MM.1S (cell line): ENCODE measurements at regions not wholly inside any gene's neighbourhood (a gene's known extent, or its start where the extent isn't known, plus 50 kb on each side); places are given as distances from the start of the nearest gene placed in this dataset.

Source experiments
- DNase-seq: peaks from one replicate; pipeline ENCODE4 v3.0.0-alpha.2; 2015
- H2AFZ ChIP-seq: fragments of 300-600 bp; sonication (generic); 2 replicates; pipeline ENCODE4 v1.6.0; 2016; ENCODE audit warnings: antibody characterized with exemption, low read length
- H3F3A ChIP-seq: fragments of 300-600 bp; sonication (generic); 2 replicates; pipeline ENCODE4 v1.6.1; 2016; ENCODE audit warnings: mild to moderate bottlenecking, antibody characterized with exemption, low read length, moderate library complexity, mixed read lengths; ENCODE audit not compliant: insufficient read depth
- H3K27ac ChIP-seq: fragments of 300-600 bp; sonication (generic); 2 replicates; pipeline ENCODE4 v1.5.1; 2016; ENCODE audit warnings: mild to moderate bottlenecking, low read length
- H3K27me3 ChIP-seq: fragments of 300-600 bp; sonication (generic); replicated peaks from 2 replicates; pipeline ENCODE4 v1.6.0; 2016; ENCODE audit warnings: low read length; ENCODE audit not compliant: insufficient read depth
- H3K36me3 ChIP-seq: fragments of 300-600 bp; sonication (generic); replicated peaks from 2 replicates; pipeline ENCODE4 v1.6.1; 2016; ENCODE audit warnings: mild to moderate bottlenecking, low read length, mixed read lengths; ENCODE audit not compliant: insufficient read depth
- H3K4me1 ChIP-seq: fragments of 300-600 bp; sonication (generic); 2 replicates; pipeline ENCODE4 v1.6.1; 2016; ENCODE audit warnings: low read length, mixed read lengths
- H3K4me2 ChIP-seq: fragments of 300-600 bp; sonication (generic); 2 replicates; pipeline ENCODE4 v1.6.0; 2016; ENCODE audit warnings: low read depth, low read length
- H3K4me3 ChIP-seq: fragments of 300-600 bp; sonication (generic); 2 replicates; pipeline ENCODE4 v1.5.1; 2016; ENCODE audit warnings: low read length, mixed read lengths
- H3K79me2 ChIP-seq: fragments of 300-600 bp; sonication (generic); 2 replicates; pipeline ENCODE4 v1.6.1; 2016; ENCODE audit warnings: mixed run types, low read length, mixed read lengths
- H3K9ac ChIP-seq: fragments of 300-600 bp; sonication (generic); 2 replicates; pipeline ENCODE4 v1.6.1; 2016; ENCODE audit warnings: low read length, mixed read lengths
- H3K9me2 ChIP-seq: fragments of 300-600 bp; sonication (generic); replicated peaks from 2 replicates; pipeline ENCODE4 v1.6.1; 2016; ENCODE audit warnings: mild to moderate bottlenecking, low read length, mixed read lengths; ENCODE audit not compliant: insufficient read depth
- H3K9me3 ChIP-seq: fragments of 300-600 bp; sonication (generic); replicated peaks from 2 replicates; pipeline ENCODE4 v1.6.1; 2016; ENCODE audit warnings: mild to moderate bottlenecking, low read length, mixed read lengths; ENCODE audit not compliant: insufficient read depth
- H4K20me1 ChIP-seq: fragments of 300-600 bp; sonication (generic); 2 replicates; pipeline ENCODE4 v1.6.1; 2016; ENCODE audit warnings: mild to moderate bottlenecking, low read length, moderate library complexity, mixed read lengths; ENCODE audit not compliant: insufficient read depth
- CTCF ChIP-seq: fragments of 300-600 bp; sonication (generic); IDR thresholded peaks from 2 replicates; pipeline ENCODE4 v1.5.1; 2016; ENCODE audit warnings: antibody characterized with exemption, low read length, mixed read lengths
- EZH2 ChIP-seq: fragments of 300-600 bp; sonication (generic); optimal IDR thresholded peaks from 2 replicates; pipeline ENCODE3; 2017; ENCODE audit warnings: low read depth, mild to moderate bottlenecking, antibody characterized with exemption, low read length, mixed read lengths
- EZH2phosphoT487 ChIP-seq: fragments of 300-600 bp; sonication (generic); IDR thresholded peaks from 2 replicates; pipeline ENCODE4 v1.6.1; 2018; ENCODE audit warnings: antibody characterized with exemption, low read length

GRCh38 chr10:75329190-75329745 lies 72.3 kb downstream of the ZNF503 start:
- Histone ChIP-seq H3K9ac (no peak overlapping the region), H3K27me3 (no peaks in the 10 kb centered on the region)

GRCh38 chr10:75326306-75326705 lies 75.3 kb downstream of the ZNF503 start:
- Histone ChIP-seq H3K36me3 (no peaks in the 10 kb centered on the region), H3K79me2 (no peaks in the 10 kb centered on the region), H3F3A (no peaks in the 10 kb centered on the region), H3K9me3 (no peaks in the 10 kb centered on the region), H2AFZ (no peak overlapping the region), H3K4me3 (no peak overlapping the region), H3K9ac (no peak overlapping the region), H3K4me2 (no peak overlapping the region), H3K4me1 (no peaks in the 10 kb centered on the region), H4K20me1 (no peaks in the 10 kb centered on the region), H3K9me2 (no peaks in the 10 kb centered on the region), H3K27ac (no peak overlapping the region), H3K27me3 (no peaks in the 10 kb centered on the region)
- DNase-seq, result no peak
- TF ChIP-seq EZH2phosphoT487, result no peak
- TF ChIP-seq CTCF, result no peak
- TF ChIP-seq EZH2, result no peak

More at GRCh38 chr10:75329190-75329745, 72.3 kb downstream of the ZNF503 start:
- DNase-seq, result no peak
- Histone ChIP-seq H3F3A (no peaks in the 10 kb centered on the region), H3K36me3 (no peaks in the 10 kb centered on the region), H3K27ac (no peak overlapping the region), H3K4me3 (no peak overlapping the region), H3K4me2 (no peak overlapping the region), H4K20me1 (no peaks in the 10 kb centered on the region), H3K9me2 (no peaks in the 10 kb centered on the region), H3K79me2 (no peaks in the 10 kb centered on the region), H3K4me1 (no peaks in the 10 kb centered on the region), H3K9me3 (no peaks in the 10 kb centered on the region), H2AFZ (no peak overlapping the region)
- TF ChIP-seq CTCF (no peak), EZH2phosphoT487 (no peak), EZH2 (no peak)

- DNase-seq, result no peak
- no peaks in the 10 kb centered on the region for H3K36me3 ChIP-seq
- no peak overlapping the region for H3K4me3 ChIP-seq
- no peaks in the 10 kb centered on the region for H4K20me1 ChIP-seq
- TF ChIP-seq EZH2phosphoT487 (no peak), CTCF (no peak), EZH2 (no peak)
- H3K4me1 ChIP-seq, result no peaks in the 10 kb centered on the region
- no peaks in the 10 kb centered on the region for H3F3A ChIP-seq
- no peak overlapping the region for H2AFZ ChIP-seq
- no peaks in the 10 kb centered on the region for H3K9me2 ChIP-seq
- H3K27me3 ChIP-seq, result no peaks in the 10 kb centered on the region
- H3K79me2 ChIP-seq, result no peaks in the 10 kb centered on the region
- H3K9ac ChIP-seq, result no peak overlapping the region
- no peak overlapping the region for H3K27ac ChIP-seq
- H3K4me2 ChIP-seq, result no peak overlapping the region
- H3K9me3 ChIP-seq, result no peaks in the 10 kb centered on the region
Observed at GRCh38 chr10:75319274-75319673, 82.3 kb downstream of the ZNF503 start.
